HepG2 (cell line): ENCODE measurements at regions not wholly inside any gene's neighbourhood (a gene's known extent, or its start where the extent isn't known, plus 50 kb on each side); places are given as distances from the start of the nearest gene placed in this dataset.

Source experiments
- ZNF468 ChIP-seq: sonication (generic); formaldehyde crosslinking; IDR thresholded peaks from 2 replicates; pipeline ENCODE4 v1.8.0; 2022; ENCODE audit warnings: mild to moderate bottlenecking, moderate library complexity, missing genetic modification reagents
- TF ChIP-seq, protein P1 (sequence below): sonication (generic); formaldehyde crosslinking; IDR thresholded peaks from 2 replicates; pipeline ENCODE4 v1.8.0; 2022; ENCODE audit warnings: missing genetic modification reagents, mild to moderate bottlenecking, borderline replicate concordance

- TF ChIP-seq, protein P1, sequence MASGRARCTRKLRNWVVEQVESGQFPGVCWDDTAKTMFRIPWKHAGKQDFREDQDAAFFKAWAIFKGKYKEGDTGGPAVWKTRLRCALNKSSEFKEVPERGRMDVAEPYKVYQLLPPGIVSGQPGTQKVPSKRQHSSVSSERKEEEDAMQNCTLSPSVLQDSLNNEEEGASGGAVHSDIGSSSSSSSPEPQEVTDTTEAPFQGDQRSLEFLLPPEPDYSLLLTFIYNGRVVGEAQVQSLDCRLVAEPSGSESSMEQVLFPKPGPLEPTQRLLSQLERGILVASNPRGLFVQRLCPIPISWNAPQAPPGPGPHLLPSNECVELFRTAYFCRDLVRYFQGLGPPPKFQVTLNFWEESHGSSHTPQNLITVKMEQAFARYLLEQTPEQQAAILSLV (CRISPR knock-in tag): no peak
- no peak for TF ChIP-seq ZNF468
Observed at GRCh38 chr2:175568109-175568730, 386.7 kb upstream of the ATP5MC3 start.
